Endothelial cell of umbilical vein (primary cell): ENCODE measurements at regions not wholly inside any gene's neighbourhood (a gene's known extent, or its start where the extent isn't known, plus 50 kb on each side); places are given as distances from the start of the nearest gene placed in this dataset.

Source experiments
- BruUV-seq: library from RNA; stranded (reverse); fragments of 400-500 nt; replicated peaks from 2 replicates; lab custom pipeline; 2021; lab: Mats Ljungman, UMichigan
- CTCF ChIA-PET: fragments of 300-600, 350-600 bp; sonication (Branson Sonifier 250); formaldehyde crosslinking; loops from one replicate; lab custom pipeline; 2021; ENCODE audit warnings: antibody characterized with exemption, inconsistent platforms; lab: Charles Lee
- POLR2A ChIA-PET: fragments of 300-600, 350-600 bp; sonication (Branson Sonifier 250); formaldehyde crosslinking; loops from one replicate; lab custom pipeline; 2021; ENCODE audit warnings: antibody characterized with exemption, inconsistent platforms; lab: Charles Lee
- DNase-seq: peaks from one replicate; pipeline ENCODE4 v3.0.0-alpha.2; 2011; ENCODE audit warnings: low read depth, low spot score
- FAIRE-seq: peaks from 2 replicates; lab custom pipeline; 2011; peaks lifted over from hg19 to GRCh38; lab: Jason Lieb, UNC
- H2AFZ ChIP-seq: 2 replicates; pipeline ENCODE4 v1.6.0; 2012; ENCODE audit warnings: low read depth, low read length, control low read depth, inconsistent platforms
- H3K27ac ChIP-seq: 2 replicates; pipeline ENCODE4 v1.5.1; 2011; ENCODE audit warnings: low read depth, mild to moderate bottlenecking, control low read depth, low read length, moderate library complexity; ENCODE audit not compliant: insufficient read depth
- H3K27me3 ChIP-seq, 2 experiments: 2 replicates each; pipeline versions ENCODE4 v1.6.0 to v1.6.1; 2011; ENCODE audit warnings: low read length in 2 of 2, mixed read lengths in 1 of 2; ENCODE audit not compliant: control insufficient read depth in 2 of 2, insufficient read depth in 2 of 2
- H3K36me3 ChIP-seq, 2 experiments: 2 replicates in 1 of 2; 3 replicates in 1 of 2; pipeline ENCODE4 v1.5.1; 2011; ENCODE audit warnings: low read length in 2 of 2, mild to moderate bottlenecking in 1 of 2, moderate library complexity in 1 of 2; ENCODE audit not compliant: control insufficient read depth in 2 of 2, insufficient read depth in 2 of 2; ENCODE audit errors: extremely low read depth in 1 of 2
- H3K4me1 ChIP-seq: 3 replicates; pipeline ENCODE4 v1.5.1; 2011; ENCODE audit warnings: mild to moderate bottlenecking, low read length; ENCODE audit not compliant: control insufficient read depth, insufficient read depth; ENCODE audit errors: extremely low read depth
- H3K4me2 ChIP-seq: 2 replicates; pipeline ENCODE4 v1.6.1; 2011; ENCODE audit warnings: low read length, control low read depth, mixed read lengths; ENCODE audit not compliant: insufficient read depth
- H3K4me3 ChIP-seq, 3 experiments: fragments of 200-600 bp in 1 of 3; sonication (generic), shearing (Covaris generic) in 1 of 3; replicated peaks in 1 of 3; 2 replicates each; pipeline ENCODE4 v1.5.1; 2011 to 2016; ENCODE audit warnings: control low read depth in 3 of 3, low read length in 3 of 3, mild to moderate bottlenecking in 2 of 3, inconsistent platforms in 1 of 3, low read depth in 1 of 3, moderate library complexity in 1 of 3; ENCODE audit not compliant: insufficient read depth in 1 of 3
- H3K79me2 ChIP-seq: 2 replicates; pipeline ENCODE4 v1.6.0; 2012; ENCODE audit warnings: low read length, inconsistent platforms; ENCODE audit not compliant: control insufficient read depth, insufficient read depth
- H3K9ac ChIP-seq: replicated peaks from 2 replicates; pipeline ENCODE3; 2011; ENCODE audit warnings: low read length, control low read depth; ENCODE audit not compliant: insufficient read depth; ENCODE audit errors: extremely low read depth
- H3K9me1 ChIP-seq: replicated peaks from 3 replicates; pipeline ENCODE4 v1.6.0; 2011; ENCODE audit warnings: mild to moderate bottlenecking, low read length; ENCODE audit not compliant: control insufficient read depth, insufficient read depth; ENCODE audit errors: extremely low read depth
- H3K9me3 ChIP-seq: replicated peaks from 2 replicates; pipeline ENCODE4 v1.5.1; 2012; ENCODE audit warnings: low read length, inconsistent platforms; ENCODE audit not compliant: control insufficient read depth, insufficient read depth
- H4K20me1 ChIP-seq: replicated peaks from 2 replicates; pipeline ENCODE3; 2011; ENCODE audit warnings: mild to moderate bottlenecking, low read length; ENCODE audit not compliant: control insufficient read depth, insufficient read depth; ENCODE audit errors: extremely low read depth
- CTCF ChIP-seq, 2 donors: IDR thresholded peaks; 1 replicate in 1 of 2; 2 replicates in 1 of 2; pipeline ENCODE4 v1.5.1; 2011; ENCODE audit warnings: low read length in 2 of 2, mild to moderate bottlenecking in 2 of 2, moderate library complexity in 2 of 2, control low read depth in 1 of 2, inconsistent platforms in 1 of 2, low read depth in 1 of 2; ENCODE audit not compliant: insufficient read depth in 1 of 2; ENCODE audit errors: extremely low read depth in 1 of 2
- EZH2 ChIP-seq: IDR thresholded peaks from 2 replicates; pipeline ENCODE4 v1.6.1; 2012; ENCODE audit warnings: borderline replicate concordance, low read depth, mild to moderate bottlenecking, moderate library complexity, low read length, inconsistent platforms; ENCODE audit not compliant: severe bottlenecking
- FOS ChIP-seq: IDR thresholded peaks from 2 replicates; pipeline ENCODE4 v1.6.1; 2011; ENCODE audit warnings: mild to moderate bottlenecking, low read length, moderate library complexity, borderline replicate concordance; ENCODE audit not compliant: insufficient read depth
- GATA2 ChIP-seq: IDR thresholded peaks from 2 replicates; pipeline ENCODE4 v1.7.0; 2011; ENCODE audit warnings: low read depth, mild to moderate bottlenecking, moderate library complexity, mixed read lengths, low read length; ENCODE audit not compliant: insufficient read length, insufficient read depth
- JUN ChIP-seq: IDR thresholded peaks from 2 replicates; pipeline ENCODE4 v1.6.1; 2011; ENCODE audit warnings: borderline replicate concordance, low read depth; ENCODE audit not compliant: insufficient read length, insufficient read depth
- MAX ChIP-seq: IDR thresholded peaks from 2 replicates; pipeline ENCODE4 v1.6.1; 2011; ENCODE audit not compliant: insufficient read depth, insufficient read length
- MYC ChIP-seq: IDR thresholded peaks from one replicate; pipeline ENCODE4 v1.6.1; 2011; ENCODE audit warnings: mild to moderate bottlenecking, low read depth, low read length
- POLR2A ChIP-seq: IDR thresholded peaks from 2 replicates; pipeline ENCODE4 v1.6.1; 2012; ENCODE audit warnings: low read depth, mild to moderate bottlenecking, control low read depth, low read length
- POLR2AphosphoS5 ChIP-seq: IDR thresholded peaks from 2 replicates; pipeline ENCODE4 v1.6.1; 2012; ENCODE audit warnings: low read depth, mild to moderate bottlenecking, control low read depth, low read length, moderate library complexity; ENCODE audit not compliant: insufficient read depth
- dilution Hi-C: fragments of 300-500 bp; cut with MboI; formaldehyde crosslinking; loops from one replicate; pipeline ENCODE4 v1.15.0; 2019; ENCODE audit warnings: low sequenced_read_pairs; ENCODE audit not compliant: extremely low pct_ligation_motif_present
- intact Hi-C: fragments of 100-400 bp; cut with micrococcal nuclease; formaldehyde crosslinking; loops from one replicate; pipeline ENCODE4 v1.10.0; 2022

GRCh38 chr2:15076668-15077067 is 444.2 kb downstream of the LRATD1 start:
- ChIA-PET CTCF (no interaction called here), POLR2A (no interaction called here)
- no peak for FAIRE-seq
- TF ChIP-seq POLR2A (no peak), FOS (no peak), GATA2 (no peak), CTCF (IDR thresholded peaks at IDR 0.05; ENCODE audit: extremely low read depth in 1 of 2, insufficient read depth in 1 of 2, low read depth in 1 of 2, low read length in 2 of 2) (no peak), MAX (no peak), JUN (no peak)
- dilution Hi-C loops (no loop called here), intact Hi-C loops (no loop called here)
- no TSS peak for BruUV-seq
- Histone ChIP-seq H3K27ac (no peak overlapping the region), H3K27me3 (no peaks in the 10 kb centered on the region), H3K9me1 (no peaks in the 10 kb centered on the region), H3K9ac (no peak overlapping the region), H4K20me1 (no peaks in the 10 kb centered on the region), H3K79me2 (no peaks in the 10 kb centered on the region), H3K4me3 (no peak overlapping the region), H3K4me2 (no peak overlapping the region), H3K36me3 (no peaks in the 10 kb centered on the region), H3K9me3 (no peaks in the 10 kb centered on the region), H3K4me1 (no peaks in the 10 kb centered on the region), H2AFZ (no peak overlapping the region)
- DNase-seq, result no peak

- dilution Hi-C loops, result no loop called here
- no peak for TF ChIP-seq EZH2
- TF ChIP-seq MAX, result no peak
- no peak for TF ChIP-seq JUN
- no peak for TF ChIP-seq MYC
- TF ChIP-seq GATA2, result no peak
- no peak for TF ChIP-seq POLR2AphosphoS5
- no peak for TF ChIP-seq FOS
- TF ChIP-seq POLR2A, result no peak
- no peak for TF ChIP-seq CTCF (IDR thresholded peaks at IDR 0.05; ENCODE audit: extremely low read depth in 1 of 2, insufficient read depth in 1 of 2, low read depth in 1 of 2, low read length in 2 of 2)
- no peak overlapping the region for H3K4me2 ChIP-seq
- H2AFZ ChIP-seq, result no peak overlapping the region
- H3K27ac ChIP-seq, result no peak overlapping the region
- no peak overlapping the region for H3K4me3 ChIP-seq
- no peaks in the 10 kb centered on the region for H3K27me3 ChIP-seq
- no peaks in the 10 kb centered on the region for H3K4me1 ChIP-seq
- FAIRE-seq, result no peak
- ChIA-PET CTCF (no interaction called here), POLR2A (no interaction called here)
- H3K79me2 ChIP-seq, result no peaks in the 10 kb centered on the region
- BruUV-seq, result no TSS peak
- H3K9me1 ChIP-seq, result no peaks in the 10 kb centered on the region
- no peak overlapping the region for H3K9ac ChIP-seq
- intact Hi-C loops, result no loop called here
- DNase-seq, result no peak
- no peaks in the 10 kb centered on the region for H3K9me3 ChIP-seq
- H4K20me1 ChIP-seq, result no peaks in the 10 kb centered on the region
- no peaks in the 10 kb centered on the region for H3K36me3 ChIP-seq
Observed at GRCh38 chr2:15081356-15081755, 448.8 kb downstream of the LRATD1 start.
